H1 (cell line): ENCODE measurements at regions not wholly inside any gene's neighbourhood (a gene's known extent, or its start where the extent isn't known, plus 50 kb on each side); places are given as distances from the start of the nearest gene placed in this dataset.

Source experiments
- CTCF ChIA-PET: fragments of 300-600 bp; sonication (Branson Sonifier 250); formaldehyde crosslinking; loops from one replicate; lab custom pipeline; 2021; ENCODE audit not compliant: partially characterized antibody; lab: Charles Lee
- POLR2A ChIA-PET: fragments of 300-600 bp; sonication (Branson Sonifier 250); formaldehyde crosslinking; loops from one replicate; lab custom pipeline; 2021; ENCODE audit warnings: inconsistent platforms; ENCODE audit not compliant: partially characterized antibody; lab: Charles Lee
- DNase-seq, 2 experiments: peaks; one replicate each; pipeline versions ENCODE4 v3.0.0 to v3.0.0-alpha.2; 2010 to 2022; ENCODE audit warnings: low spot score in 2 of 2, low read depth in 1 of 2, mixed read lengths in 1 of 2
- FAIRE-seq: peaks from 2 replicates; lab custom pipeline; 2011; peaks lifted over from hg19 to GRCh38; lab: Jason Lieb, UNC
- H2AFZ ChIP-seq: 2 replicates; pipeline ENCODE4 v1.8.1; 2012; ENCODE audit warnings: low read length, inconsistent platforms
- H2AK5ac ChIP-seq: 2 replicates; pipeline ENCODE4 v1.6.1; 2013; ENCODE audit warnings: low read depth, low read length
- H2BK120ac ChIP-seq: replicated peaks from 2 replicates; pipeline ENCODE3; 2013; ENCODE audit warnings: low read depth, low read length, inconsistent platforms
- H2BK12ac ChIP-seq: 2 replicates; pipeline ENCODE4 v1.6.1; 2013; ENCODE audit warnings: low read depth, low read length
- H2BK15ac ChIP-seq: 2 replicates; pipeline ENCODE4 v1.6.1; 2013; ENCODE audit warnings: low read length
- H2BK20ac ChIP-seq: 2 replicates; pipeline ENCODE4 v1.6.1; 2013; ENCODE audit warnings: low read length
- H2BK5ac ChIP-seq: 2 replicates; pipeline ENCODE4 v1.6.1; 2013; ENCODE audit warnings: low read depth, low read length
- H3K14ac ChIP-seq: 2 replicates; pipeline ENCODE4 v1.6.1; 2013; ENCODE audit warnings: inconsistent platforms; ENCODE audit not compliant: insufficient read length
- H3K18ac ChIP-seq: 2 replicates; pipeline ENCODE4 v1.6.1; 2013; ENCODE audit warnings: low read length; ENCODE audit errors: extremely low read depth
- H3K23ac ChIP-seq: 2 replicates; pipeline ENCODE4 v1.6.1; 2013; ENCODE audit warnings: inconsistent platforms; ENCODE audit not compliant: insufficient read length
- H3K23me2 ChIP-seq: 2 replicates; pipeline ENCODE4 v1.6.1; 2013; ENCODE audit warnings: low read depth, low read length
- H3K27ac ChIP-seq: 2 replicates; pipeline ENCODE4 v1.6.1; 2011; ENCODE audit warnings: low read depth, low read length, inconsistent platforms
- H3K27me3 ChIP-seq, 4 experiments: replicated peaks in 1 of 4; 1 replicate in 1 of 4; 2 replicates in 3 of 4; pipeline versions ENCODE4 v1.6.1 to v1.8.1; 2011 to 2013; ENCODE audit warnings: low read length in 3 of 4, mild to moderate bottlenecking in 3 of 4, inconsistent platforms in 2 of 4, mixed read lengths in 2 of 4, moderate library complexity in 1 of 4; ENCODE audit not compliant: control insufficient read depth in 3 of 4, insufficient read depth in 3 of 4; ENCODE audit errors: extremely low read depth in 1 of 4
- H3K36me3 ChIP-seq, 4 experiments: 2 replicates each; pipeline versions ENCODE4 v1.6.1 to v1.8.1; 2011 to 2013; ENCODE audit warnings: mild to moderate bottlenecking in 4 of 4, low read length in 3 of 4, moderate library complexity in 2 of 4, control low read depth in 1 of 4, inconsistent platforms in 1 of 4; ENCODE audit not compliant: insufficient read depth in 4 of 4, control insufficient read depth in 2 of 4
- H3K4ac ChIP-seq: replicated peaks from 2 replicates; pipeline ENCODE3; 2013; ENCODE audit warnings: low read length, low read depth, mixed read lengths, inconsistent platforms; ENCODE audit not compliant: insufficient read length
- H3K4me1 ChIP-seq, 4 experiments: replicated peaks in 1 of 4; 1 replicate in 1 of 4; 2 replicates in 3 of 4; pipeline versions ENCODE4 v1.6.1 to v1.8.1; 2011 to 2013; ENCODE audit warnings: low read length in 3 of 4, inconsistent platforms in 2 of 4, mixed read lengths in 1 of 4; ENCODE audit not compliant: insufficient read depth in 4 of 4, control insufficient read depth in 3 of 4
- H3K4me2 ChIP-seq, 2 experiments: 2 replicates each; pipeline versions ENCODE4 v1.6.1 to v1.8.1; 2011 to 2013; ENCODE audit warnings: low read depth in 2 of 2, low read length in 2 of 2, control low read depth in 1 of 2, inconsistent platforms in 1 of 2, mild to moderate bottlenecking in 1 of 2; ENCODE audit not compliant: insufficient read depth in 1 of 2
- H3K4me3 ChIP-seq, 4 experiments: fragments of 200-600, 300-600 bp in 1 of 4; sonication (generic), shearing (Covaris generic), sonication (Bioruptor Twin) in 1 of 4; 2 replicates each; pipeline versions ENCODE4 v1.5.1 to v1.8.1; 2011 to 2016; ENCODE audit warnings: low read length in 4 of 4, low read depth in 3 of 4, control low read depth in 2 of 4, inconsistent platforms in 2 of 4, mild to moderate bottlenecking in 2 of 4, mixed read lengths in 1 of 4, moderate library complexity in 1 of 4; ENCODE audit not compliant: insufficient read depth in 2 of 4; ENCODE audit errors: extremely low read depth in 1 of 4
- H3K56ac ChIP-seq: replicated peaks from 2 replicates; pipeline ENCODE3; 2013; ENCODE audit warnings: low read depth, mild to moderate bottlenecking, mixed read lengths, low read length, inconsistent platforms; ENCODE audit not compliant: insufficient read length
- H3K79me1 ChIP-seq: 2 replicates; pipeline ENCODE4 v1.6.1; 2013; ENCODE audit warnings: low read depth, low read length, control low read depth
- H3K79me2 ChIP-seq, 2 experiments: 2 replicates each; pipeline versions ENCODE4 v1.6.1 to v1.8.1; 2012 to 2013; ENCODE audit warnings: low read length in 2 of 2, mild to moderate bottlenecking in 2 of 2, inconsistent platforms in 1 of 2; ENCODE audit not compliant: insufficient read depth in 2 of 2, control insufficient read depth in 1 of 2
- H3K9ac ChIP-seq, 4 experiments: replicated peaks in 1 of 4; 1 replicate in 1 of 4; 2 replicates in 3 of 4; pipeline versions ENCODE4 v1.6.1 to v1.8.1; 2011 to 2013; ENCODE audit warnings: low read depth in 3 of 4, low read length in 3 of 4, control low read depth in 2 of 4, mild to moderate bottlenecking in 2 of 4, moderate library complexity in 2 of 4, inconsistent platforms in 1 of 4; ENCODE audit errors: extremely low read depth in 1 of 4
- H3K9me3 ChIP-seq, 2 experiments: 2 replicates each; pipeline versions ENCODE4 v1.6.1 to v1.8.1; 2012 to 2013; ENCODE audit warnings: mild to moderate bottlenecking in 2 of 2, moderate library complexity in 2 of 2, control low read depth in 1 of 2, inconsistent platforms in 1 of 2, low read depth in 1 of 2, low read length in 1 of 2, mixed read lengths in 1 of 2; ENCODE audit not compliant: insufficient read depth in 2 of 2
- H4K20me1 ChIP-seq, 2 experiments: replicated peaks in 1 of 2; 2 replicates each; pipeline versions ENCODE3 to v1.8.1; 2011 to 2013; ENCODE audit warnings: inconsistent platforms in 2 of 2, low read length in 2 of 2, mild to moderate bottlenecking in 1 of 2; ENCODE audit not compliant: insufficient read depth in 2 of 2, control insufficient read depth in 1 of 2
- H4K5ac ChIP-seq: 2 replicates; pipeline ENCODE4 v1.6.1; 2013; ENCODE audit warnings: low read length, low read depth, mixed read lengths, inconsistent platforms; ENCODE audit not compliant: insufficient read length
- H4K8ac ChIP-seq: 2 replicates; pipeline ENCODE4 v1.8.0; 2013; ENCODE audit warnings: mild to moderate bottlenecking, moderate library complexity, low read length, inconsistent platforms; ENCODE audit not compliant: insufficient read depth; ENCODE audit errors: extremely low read depth
- H4K91ac ChIP-seq: replicated peaks from 2 replicates; pipeline ENCODE3; 2013; ENCODE audit warnings: low read length, mixed read lengths, inconsistent platforms; ENCODE audit not compliant: insufficient read length
- SUZ12 ChIP-seq: fragments of 200-600 bp; sonication (generic); IDR thresholded peaks from 2 replicates; pipeline ENCODE4 v1.6.1; 2012; ENCODE audit warnings: mild to moderate bottlenecking, inconsistent platforms, low read length, moderate library complexity, mixed read lengths
- TAF7 ChIP-seq: optimal IDR thresholded peaks from 2 replicates; pipeline ENCODE3; 2011; ENCODE audit warnings: low read depth, mild to moderate bottlenecking, inconsistent platforms, low read length, moderate library complexity, borderline replicate concordance
- WGBS, 2 experiments: shearing (Covaris generic) in 1 of 2; methylation state at CpG; one replicate each; pipeline versions ENCODE4 v1.1.6 to v1.1.7; 2013 to 2015; ENCODE audit warnings: low lambda C conversion rate in 2 of 2, mixed read lengths in 2 of 2, inconsistent platforms in 1 of 2, low coverage in 1 of 2, missing lambda C conversion rate in 1 of 2; ENCODE audit not compliant: insufficient replicate concordance in 2 of 2, insufficient coverage in 1 of 2, insufficient read length in 1 of 2; ENCODE audit errors: extremely low coverage in 1 of 2, missing lambda C conversion rate in 1 of 2; 5-methylcytosine and 5-hydroxymethylcytosine counted together

GRCh38 chr4:62470421-62470983 lies 1270.4 kb downstream of the ADGRL3 start:
- Histone ChIP-seq H2AK5ac (no peak overlapping the region), H2BK120ac (no peak overlapping the region), H3K27me3 (no peaks in the 10 kb centered on the region), H3K56ac (no peak overlapping the region), H3K23ac (no peak overlapping the region), H3K4me1 (peaks cover 0 to 2% (median 0%) of the 10 kb centered on the region in 4 experiments; a peak in 1 of 7 replicates), H3K79me1 (no peaks in the 10 kb centered on the region), H3K27ac (no peak overlapping the region), H2AFZ (no peak overlapping the region), H2BK12ac (no peak overlapping the region), H3K9me3 (no peaks in the 10 kb centered on the region), H3K4me3 (no peak overlapping the region), H2BK5ac (no peak overlapping the region), H3K79me2 (no peaks in the 10 kb centered on the region), H3K4ac (no peak overlapping the region), H4K20me1 (no peaks in the 10 kb centered on the region), H3K23me2 (no peaks in the 10 kb centered on the region), H3K18ac (no peak overlapping the region), H3K9ac (no peak overlapping the region), H4K8ac (no peak overlapping the region), H3K4me2 (no peak overlapping the region), H3K14ac (no peak overlapping the region), H4K5ac (no peak overlapping the region), H2BK20ac (no peak overlapping the region), H3K36me3 (no peaks in the 10 kb centered on the region), H2BK15ac (no peak overlapping the region), H4K91ac (no peak overlapping the region)
- FAIRE-seq = no peak
- no peak for DNase-seq
- TF ChIP-seq SUZ12 (no peak), TAF7 (no peak)
- ChIA-PET CTCF (no interaction called here), POLR2A (no interaction called here)
- 94% methylated on average over 13 of the region's 13 CpGs; no CpG with 5 or more reads in 1 of the 2 experiments for WGBS, 2 experiments
